ENCODE measurements at regions not wholly inside any gene's neighbourhood (a gene's known extent, or its start where the extent isn't known, plus 50 kb on each side); places are given as distances from the start of the nearest gene placed in this dataset.
A peak's percentile ranks its signal among the peaks of the same experiment; 100 is the strongest.

GRCh38 chr12:127287256-127287655, 979.7 kb upstream of the TMEM132C start:
- DNase-seq (no peak), ATAC-seq (no peak)
- Histone ChIP-seq H3K4me1 (no peaks in the 10 kb centered on the region), H3K27me3 (no peaks in the 10 kb centered on the region), H3K4me3 (no peak overlapping the region), H3K36me3 (no peaks in the 10 kb centered on the region), H3K27ac (no peak overlapping the region), H3K9me3 (no peaks in the 10 kb centered on the region)
- intact Hi-C loops (cut with DNase I), result no loop called here
- no peak for TF ChIP-seq CTCF (IDR thresholded peaks at IDR 0.05)

GRCh38 chr12:127290251-127290650, 976.7 kb upstream of the TMEM132C start:
- no peak overlapping the region for H3K27ac ChIP-seq
- DNase-seq, result no peak
- intact Hi-C loops (cut with DNase I), result no loop called here
- no peaks in the 10 kb centered on the region for H3K4me1 ChIP-seq
- H3K27me3 ChIP-seq, result no peaks in the 10 kb centered on the region
- TF ChIP-seq CTCF (IDR thresholded peaks at IDR 0.05), result no peak
- no peak overlapping the region for H3K4me3 ChIP-seq
- H3K36me3 ChIP-seq, result no peaks in the 10 kb centered on the region
- H3K9me3 ChIP-seq, result no peaks in the 10 kb centered on the region
- no peak for ATAC-seq

GRCh38 chr12:127292736-127293135, 974.2 kb upstream of the TMEM132C start:
- H3K9me3 ChIP-seq, result no peaks in the 10 kb centered on the region
- intact Hi-C loops (cut with DNase I), result no loop called here
- no peaks in the 10 kb centered on the region for H3K27me3 ChIP-seq
- DNase-seq (no peak), ATAC-seq (no peak)
- no peaks in the 10 kb centered on the region for H3K4me1 ChIP-seq
- no peak overlapping the region for H3K4me3 ChIP-seq
- no peak overlapping the region for H3K27ac ChIP-seq
- no peaks in the 10 kb centered on the region for H3K36me3 ChIP-seq
- no peak for TF ChIP-seq CTCF (IDR thresholded peaks at IDR 0.05)

- H3K36me3 ChIP-seq, result no peaks in the 10 kb centered on the region
- ATAC-seq (peak; percentile 87), DNase-seq (peak; percentile 75)
- H3K4me1 ChIP-seq, result no peaks in the 10 kb centered on the region
- intact Hi-C loops (cut with DNase I), result no loop called here
- no peaks in the 10 kb centered on the region for H3K27me3 ChIP-seq
- TF ChIP-seq CTCF (IDR thresholded peaks at IDR 0.05), result peak; percentile 66
- no peak overlapping the region for H3K4me3 ChIP-seq
- H3K9me3 ChIP-seq, result no peaks in the 10 kb centered on the region
- no peak overlapping the region for H3K27ac ChIP-seq
These were observed 973.3 kb upstream of the TMEM132C start for GRCh38 chr12:127293507-127294310.

- Histone ChIP-seq H3K27ac (no peak overlapping the region), H3K4me1 (no peaks in the 10 kb centered on the region), H3K36me3 (no peaks in the 10 kb centered on the region), H3K27me3 (no peaks in the 10 kb centered on the region), H3K9me3 (no peaks in the 10 kb centered on the region), H3K4me3 (no peak overlapping the region)
- ATAC-seq (no peak), DNase-seq (no peak)
- intact Hi-C loops (cut with DNase I), result no loop called here
- no peak for TF ChIP-seq CTCF (IDR thresholded peaks at IDR 0.05)
These were observed 972.2 kb upstream of the TMEM132C start for GRCh38 chr12:127294651-127295210.

Data from upper lobe of right lung (tissue), 1 donor.